Tibial nerve (tissue), 4 donors: ENCODE measurements at regions not wholly inside any gene's neighbourhood (a gene's known extent, or its start where the extent isn't known, plus 50 kb on each side); places are given as distances from the start of the nearest gene placed in this dataset.

Source experiments
- CTCF ChIP-seq, 5 experiments: fragments of 200-600 bp in 3 of 5; fragments of 450-650 bp in 2 of 5; sonication (generic) in 3 of 5; IDR thresholded peaks; one replicate each; pipeline ENCODE4 v1.5.1; 2016 to 2019; ENCODE audit warnings: antibody characterized with exemption in 5 of 5, mild to moderate bottlenecking in 3 of 5, moderate library complexity in 2 of 5
- EP300 ChIP-seq, 2 donors: sonication (generic); formaldehyde crosslinking; IDR thresholded peaks; one replicate each; pipeline ENCODE4 v1.6.1; 2017; ENCODE audit warnings: antibody characterized with exemption in 2 of 2, mild to moderate bottlenecking in 1 of 2
- POLR2A ChIP-seq, 2 donors: fragments of 450-650 bp; IDR thresholded peaks; one replicate each; pipeline ENCODE4 v1.6.1; 2017; ENCODE audit warnings: antibody characterized with exemption in 2 of 2, mild to moderate bottlenecking in 2 of 2, moderate library complexity in 2 of 2

GRCh38 chr2:149841396-149841795, 253.8 kb upstream of the MMADHC start:
- TF ChIP-seq CTCF (IDR thresholded peaks at IDR 0.05) = no peak
- no peak for TF ChIP-seq POLR2A (IDR thresholded peaks at IDR 0.05)
- no peak for TF ChIP-seq EP300 (IDR thresholded peaks at IDR 0.05)
